HG02981 (cell line): ENCODE measurements at regions not wholly inside any gene's neighbourhood (a gene's known extent, or its start where the extent isn't known, plus 50 kb on each side); places are given as distances from the start of the nearest gene placed in this dataset.
"Not testable (repeated sequence)": the region's sequence is repeated elsewhere in the genome, so short reads cannot be mapped to it uniquely, and the experiment has no call there.

Source experiments
- ATAC-seq: cut with Tn5 transposase; IDR thresholded peaks from one replicate; pipeline ENCODE4 v1.9.1; 2021; ENCODE audit warnings: mild to moderate bottlenecking, moderate library complexity; ENCODE audit not compliant: unreplicated experiment

DNA sequence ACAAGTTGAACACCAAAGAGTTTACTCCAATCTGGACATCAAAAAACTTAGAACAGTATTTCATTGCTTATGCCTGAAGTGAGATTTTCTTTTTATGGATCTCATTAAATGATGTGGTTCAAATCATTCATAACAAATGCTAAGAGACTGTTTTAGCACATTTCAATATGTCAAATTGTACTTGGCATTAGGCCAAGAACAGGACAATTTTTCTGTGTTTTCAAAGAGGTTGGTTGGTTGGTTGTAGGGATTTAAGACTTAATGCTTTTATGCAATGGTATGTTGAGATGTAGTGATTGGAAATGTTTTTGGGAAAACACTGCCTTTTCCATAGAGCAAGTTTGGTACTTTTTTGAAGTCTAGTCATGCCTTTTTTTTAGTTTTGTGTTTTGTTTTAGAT, 510.4 kb downstream of the ZNF674 start:
- ATAC-seq: no peak

DNA sequence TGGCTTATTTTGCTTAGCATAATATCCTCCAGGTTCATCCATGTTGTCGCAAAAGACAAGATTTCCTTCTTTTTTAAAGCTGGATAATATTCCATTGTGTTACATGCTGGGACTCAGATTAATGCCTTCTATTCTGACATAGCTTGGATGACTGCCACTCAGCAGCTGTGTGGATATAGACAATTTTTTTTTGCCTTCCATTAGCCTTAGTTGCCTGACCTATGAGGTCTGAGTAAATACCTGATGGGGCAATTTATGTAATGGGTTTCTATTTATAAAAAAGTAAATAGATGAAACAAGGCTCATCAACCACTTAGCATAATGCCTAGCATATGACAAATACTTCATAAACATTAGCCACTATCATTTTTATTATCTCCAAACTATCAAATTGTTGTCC, 515.4 kb downstream of the ZNF674 start:
- no peak for ATAC-seq

GRCh38 chrX:46016296-46016695, 528.9 kb downstream of the ZNF674 start:
- ATAC-seq: no peak

GRCh38 chrX:46015653-46016052, 529.6 kb downstream of the ZNF674 start:
- ATAC-seq: no peak

GRCh38 chrX:45992402-45993123, 552.7 kb downstream of the ZNF674 start:
- no peak for ATAC-seq

GRCh38 chrX:45986971-45987370, 558.2 kb downstream of the ZNF674 start:
- ATAC-seq: no peak

- ATAC-seq: no peak
These were observed 559.1 kb downstream of the ZNF674 start for GRCh38 chrX:45986081-45986480.

DNA sequence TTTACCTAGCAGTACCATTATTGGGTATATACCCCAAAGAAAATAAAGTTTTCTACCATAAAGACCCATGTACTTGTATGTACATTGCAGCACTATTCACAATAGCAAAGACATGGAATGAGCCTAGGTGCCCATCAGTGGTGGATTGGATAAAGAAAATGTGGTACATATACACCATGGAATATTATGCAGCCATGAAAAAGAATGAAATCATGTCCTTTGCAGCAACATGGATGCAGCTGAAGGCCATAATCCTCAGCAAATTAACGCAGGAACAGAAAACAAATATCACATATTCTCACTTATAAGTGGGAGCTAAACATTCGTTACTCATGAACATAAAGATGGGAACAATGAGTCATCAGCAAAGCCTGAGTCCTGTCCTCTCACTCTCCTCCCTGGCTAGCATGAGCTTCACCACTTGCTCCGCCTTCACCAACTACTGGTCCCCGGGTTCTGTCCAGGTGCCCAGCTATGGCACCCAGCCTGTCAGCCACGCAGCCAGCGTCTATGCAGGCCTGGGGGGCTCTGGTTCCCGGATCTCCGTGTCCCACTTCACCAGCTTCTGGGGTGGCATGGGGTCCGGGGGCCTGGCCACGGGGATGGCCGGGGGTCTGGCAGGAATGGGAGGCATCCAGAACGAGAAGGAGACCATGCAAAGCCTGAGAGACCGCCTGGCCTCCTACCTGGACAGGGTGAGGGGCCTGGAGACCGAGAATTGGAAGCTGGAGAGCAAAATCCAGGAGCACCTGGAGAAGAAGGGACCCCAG, 562.1 kb downstream of the ZNF674 start:
- not testable (repeated sequence) for ATAC-seq

GRCh38 chrX:45980726-45981125, 564.5 kb downstream of the ZNF674 start:
- no peak for ATAC-seq

DNA sequence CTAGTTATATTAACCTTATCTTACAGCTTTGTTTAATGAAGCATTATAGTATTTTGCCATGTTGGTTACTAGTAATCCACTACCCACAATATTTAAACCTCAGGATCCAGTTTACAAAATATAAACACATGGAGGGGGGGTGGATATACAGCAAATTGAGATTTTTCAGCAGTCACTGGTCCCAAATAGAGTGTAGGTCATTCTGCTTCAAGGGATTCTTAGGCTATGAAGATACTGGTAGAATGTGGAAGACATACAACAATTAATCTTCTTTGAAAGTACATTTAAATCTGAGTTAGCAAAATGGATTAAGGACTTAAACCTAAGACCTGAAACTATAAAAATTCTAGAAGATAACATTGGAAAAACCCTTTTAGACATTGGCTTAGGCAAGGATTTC, 569.6 kb downstream of the ZNF674 start:
- ATAC-seq: no peak

- ATAC-seq: no peak
These were observed 572.6 kb downstream of the ZNF674 start for GRCh38 chrX:45972636-45973035.

DNA sequence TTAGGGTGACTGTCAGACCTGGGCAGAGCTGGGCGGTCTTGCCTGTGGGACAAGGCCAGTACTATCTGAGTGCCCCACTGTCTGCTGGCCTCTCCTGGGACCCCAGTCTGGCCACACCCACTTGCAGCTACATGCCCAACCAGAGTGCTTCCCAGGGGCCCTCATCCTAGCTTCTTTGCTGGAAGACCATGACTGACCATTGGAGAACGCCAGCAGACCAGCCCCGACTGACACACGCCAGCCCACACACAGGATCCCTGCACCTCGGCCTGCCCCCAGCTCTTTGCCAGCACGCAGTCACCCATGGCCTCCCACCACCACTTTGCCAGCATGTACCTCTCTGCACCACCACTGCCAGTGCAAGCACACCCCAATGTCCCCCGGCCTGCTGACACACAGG, 585.7 kb downstream of the ZNF674 start:
- ATAC-seq: no peak

DNA sequence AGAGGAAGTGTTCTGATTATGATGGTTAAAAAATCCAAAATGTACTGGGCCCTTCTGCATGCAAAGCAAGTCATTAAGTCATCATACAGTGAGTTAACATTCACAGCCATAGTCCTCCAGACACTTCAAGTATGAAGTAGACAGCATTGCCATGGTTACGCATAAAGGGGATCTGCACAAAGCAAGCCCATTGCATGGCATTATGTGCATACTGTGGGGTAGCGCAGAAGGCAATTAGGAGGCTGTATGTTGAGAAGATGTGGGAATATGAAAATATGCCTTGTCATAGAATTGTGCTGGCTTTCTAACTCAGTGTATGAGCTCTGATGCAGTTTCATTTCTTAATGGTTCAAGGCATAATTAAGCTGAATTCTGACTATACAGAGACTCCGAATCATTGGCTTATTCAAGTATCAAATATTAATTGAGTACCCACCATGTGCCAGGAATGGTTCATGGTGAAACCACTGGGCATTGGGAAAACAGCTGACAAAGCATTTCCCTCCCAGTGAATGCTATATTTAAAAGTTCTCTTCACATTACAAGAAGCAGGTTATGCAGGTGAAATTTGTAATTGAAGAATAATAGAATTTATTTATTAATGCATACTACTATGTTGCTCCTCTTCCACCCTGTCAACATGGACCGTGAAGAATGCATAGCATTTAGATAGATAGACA, 588.9 kb downstream of the ZNF674 start:
- no peak for ATAC-seq

GRCh38 chrX:45955661-45956060, 589.6 kb downstream of the ZNF674 start:
- ATAC-seq: no peak

- ATAC-seq: no peak
These were observed 591.2 kb downstream of the ZNF674 start for GRCh38 chrX:45954026-45954425.

DNA sequence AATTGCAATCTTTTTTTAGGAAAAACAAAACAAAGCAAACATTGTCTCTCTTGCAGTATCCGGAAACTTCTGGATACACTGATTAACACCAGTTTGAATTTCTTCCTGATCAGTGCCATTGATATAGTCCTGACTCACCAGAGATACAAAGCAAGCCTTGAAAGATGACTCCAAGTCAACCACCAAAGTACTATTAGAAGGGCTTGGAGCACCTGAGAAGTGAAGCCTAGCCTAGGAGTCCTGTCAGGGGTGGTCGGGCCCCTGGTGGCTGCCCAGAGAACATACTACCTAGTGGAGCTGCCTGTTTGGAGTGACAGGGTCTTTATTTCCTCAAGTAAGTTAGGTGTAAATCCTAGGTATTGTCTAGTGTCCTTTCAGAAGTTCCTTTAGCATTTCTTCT, 593.2 kb downstream of the ZNF674 start:
- ATAC-seq: no peak

GRCh38 chrX:45935408-45935807, 609.8 kb downstream of the ZNF674 start:
- no peak for ATAC-seq

- no peak for ATAC-seq
These were observed 632.9 kb downstream of the ZNF674 start for GRCh38 chrX:45912316-45912715.

DNA sequence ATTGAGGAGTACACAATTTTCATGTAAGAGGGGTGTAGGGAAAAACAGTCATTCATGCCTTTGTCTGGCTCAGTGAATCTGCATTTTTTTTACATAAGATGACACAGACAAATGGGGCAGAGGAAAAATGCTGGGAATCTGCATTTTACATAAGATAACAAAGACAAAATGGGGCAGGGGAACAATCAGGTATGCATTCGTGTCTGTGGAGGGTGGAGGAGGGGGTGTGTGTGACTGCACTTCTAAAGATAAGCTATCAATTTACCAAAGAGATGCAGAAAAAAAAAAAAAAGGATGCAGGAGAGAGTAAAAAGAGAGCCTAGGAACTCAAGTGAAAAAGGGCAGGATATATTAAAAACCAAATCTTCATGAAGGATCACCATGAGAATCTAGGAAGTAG, 637.4 kb downstream of the ZNF674 start:
- no peak for ATAC-seq

GRCh38 chrX:45903781-45904201, 641.4 kb downstream of the ZNF674 start:
- ATAC-seq: no peak

- ATAC-seq: no peak
These were observed 644.2 kb downstream of the ZNF674 start for GRCh38 chrX:45900766-45901615.
